Osteoblast (primary cell): ENCODE measurements at regions not wholly inside any gene's neighbourhood (a gene's known extent, or its start where the extent isn't known, plus 50 kb on each side); places are given as distances from the start of the nearest gene placed in this dataset.

Source experiments
- DNase-seq: peaks from one replicate; pipeline ENCODE4 v3.0.0; 2011; ENCODE audit warnings: low spot score, mixed read lengths; ENCODE audit not compliant: insufficient read length; ENCODE audit errors: missing footprints
- H2AFZ ChIP-seq: 2 replicates; pipeline ENCODE4 v1.6.0; 2011; ENCODE audit warnings: mild to moderate bottlenecking, low read length
- H3K27ac ChIP-seq: 2 replicates; pipeline ENCODE4 v1.5.1; 2011; ENCODE audit warnings: mild to moderate bottlenecking, low read depth, low read length, moderate library complexity
- H3K27me3 ChIP-seq: 2 replicates; pipeline ENCODE4 v1.6.0; 2012; ENCODE audit warnings: mild to moderate bottlenecking, control low read depth, inconsistent platforms, low read length, moderate library complexity; ENCODE audit not compliant: insufficient read depth
- H3K36me3 ChIP-seq: 2 replicates; pipeline ENCODE4 v1.5.1; 2011; ENCODE audit warnings: mild to moderate bottlenecking, low read length, control low read depth, moderate library complexity; ENCODE audit not compliant: insufficient read depth
- H3K4me1 ChIP-seq: 2 replicates; pipeline ENCODE4 v1.5.1; 2011; ENCODE audit warnings: mild to moderate bottlenecking, low read length, control low read depth, moderate library complexity; ENCODE audit not compliant: insufficient read depth
- H3K4me2 ChIP-seq: 2 replicates; pipeline ENCODE4 v1.6.0; 2011; ENCODE audit warnings: mild to moderate bottlenecking, low read length; ENCODE audit not compliant: insufficient read depth
- H3K4me3 ChIP-seq: fragments of 200-600 bp; sonication (generic); 3 replicates; pipeline ENCODE4 v1.5.1; 2012; ENCODE audit warnings: mild to moderate bottlenecking, low read length, inconsistent platforms; ENCODE audit not compliant: insufficient read depth
- H3K79me2 ChIP-seq: 2 replicates; pipeline ENCODE4 v1.6.0; 2012; ENCODE audit warnings: mild to moderate bottlenecking, low read length, control low read depth, inconsistent platforms; ENCODE audit not compliant: insufficient read depth
- H3K9me3 ChIP-seq: 2 replicates; pipeline ENCODE4 v1.5.1; 2011; ENCODE audit warnings: low read depth, low read length, control low read depth
- H4K20me1 ChIP-seq: 2 replicates; pipeline ENCODE4 v1.6.0; 2012; ENCODE audit warnings: mild to moderate bottlenecking, low read length, control low read depth; ENCODE audit not compliant: insufficient read depth
- TF ChIP-seq, protein P1 (sequence below): IDR thresholded peaks from 2 replicates; pipeline ENCODE4 v1.5.1; 2011; ENCODE audit warnings: mild to moderate bottlenecking, low read depth, low read length, moderate library complexity; ENCODE audit errors: extremely low read depth

DNA sequence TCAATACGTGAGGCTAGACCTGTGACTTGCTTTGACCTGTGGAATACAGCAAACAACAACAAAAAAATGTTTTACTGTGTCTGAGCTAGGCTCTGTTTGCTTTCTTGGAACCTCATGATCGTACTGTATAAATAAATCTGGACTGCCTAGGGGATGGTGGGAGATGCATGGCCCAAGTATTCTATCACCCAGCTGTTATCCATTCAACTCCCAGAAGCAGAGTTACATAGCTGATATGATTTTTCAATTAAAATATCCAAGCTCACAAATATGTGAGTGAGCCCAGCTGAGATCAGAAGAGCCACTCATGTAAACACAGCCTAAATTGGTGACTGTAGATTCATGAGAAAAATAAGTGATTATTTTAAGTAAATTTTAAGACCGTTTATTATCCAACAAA lies 154.1 kb upstream of the THUMPD2 start:
- Histone ChIP-seq H3K36me3 (no peaks in the 10 kb centered on the region), H3K4me1 (peaks cover 7% of the 10 kb centered on the region), H3K27ac (no peak overlapping the region), H3K9me3 (no peaks in the 10 kb centered on the region), H4K20me1 (no peaks in the 10 kb centered on the region), H3K4me3 (no peak overlapping the region), H2AFZ (no peak overlapping the region), H3K79me2 (no peaks in the 10 kb centered on the region), H3K27me3 (no peaks in the 10 kb centered on the region), H3K4me2 (no peak overlapping the region)
- no peak for DNase-seq
- TF ChIP-seq, protein P1, sequence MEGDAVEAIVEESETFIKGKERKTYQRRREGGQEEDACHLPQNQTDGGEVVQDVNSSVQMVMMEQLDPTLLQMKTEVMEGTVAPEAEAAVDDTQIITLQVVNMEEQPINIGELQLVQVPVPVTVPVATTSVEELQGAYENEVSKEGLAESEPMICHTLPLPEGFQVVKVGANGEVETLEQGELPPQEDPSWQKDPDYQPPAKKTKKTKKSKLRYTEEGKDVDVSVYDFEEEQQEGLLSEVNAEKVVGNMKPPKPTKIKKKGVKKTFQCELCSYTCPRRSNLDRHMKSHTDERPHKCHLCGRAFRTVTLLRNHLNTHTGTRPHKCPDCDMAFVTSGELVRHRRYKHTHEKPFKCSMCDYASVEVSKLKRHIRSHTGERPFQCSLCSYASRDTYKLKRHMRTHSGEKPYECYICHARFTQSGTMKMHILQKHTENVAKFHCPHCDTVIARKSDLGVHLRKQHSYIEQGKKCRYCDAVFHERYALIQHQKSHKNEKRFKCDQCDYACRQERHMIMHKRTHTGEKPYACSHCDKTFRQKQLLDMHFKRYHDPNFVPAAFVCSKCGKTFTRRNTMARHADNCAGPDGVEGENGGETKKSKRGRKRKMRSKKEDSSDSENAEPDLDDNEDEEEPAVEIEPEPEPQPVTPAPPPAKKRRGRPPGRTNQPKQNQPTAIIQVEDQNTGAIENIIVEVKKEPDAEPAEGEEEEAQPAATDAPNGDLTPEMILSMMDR: no peak

DNA sequence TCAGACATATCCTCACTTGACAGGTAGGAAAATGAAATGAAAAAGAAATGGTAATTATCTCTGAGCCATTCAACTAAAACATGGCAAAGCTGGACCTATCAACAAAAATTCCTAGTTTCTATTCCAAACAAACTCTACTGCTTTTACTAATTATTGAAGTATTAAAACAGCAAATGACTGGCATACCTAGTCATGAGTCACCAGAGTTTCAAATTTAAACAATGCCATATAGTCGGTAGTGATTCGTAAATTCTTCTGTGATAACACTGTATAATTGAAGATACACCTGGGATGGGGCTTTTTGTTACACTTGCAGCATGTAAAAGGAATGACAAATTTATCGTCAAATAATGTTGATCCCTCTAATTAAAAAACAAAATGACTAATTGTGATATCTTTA lies 153.1 kb upstream of the THUMPD2 start:
- Histone ChIP-seq H2AFZ (no peak overlapping the region), H3K36me3 (no peaks in the 10 kb centered on the region), H3K4me3 (no peak overlapping the region), H4K20me1 (no peaks in the 10 kb centered on the region), H3K27me3 (no peaks in the 10 kb centered on the region), H3K79me2 (no peaks in the 10 kb centered on the region), H3K27ac (no peak overlapping the region), H3K4me2 (no peak overlapping the region), H3K4me1 (no peaks in the 10 kb centered on the region), H3K9me3 (no peaks in the 10 kb centered on the region)
- no peak for DNase-seq
- TF ChIP-seq, protein P1: no peak

DNA sequence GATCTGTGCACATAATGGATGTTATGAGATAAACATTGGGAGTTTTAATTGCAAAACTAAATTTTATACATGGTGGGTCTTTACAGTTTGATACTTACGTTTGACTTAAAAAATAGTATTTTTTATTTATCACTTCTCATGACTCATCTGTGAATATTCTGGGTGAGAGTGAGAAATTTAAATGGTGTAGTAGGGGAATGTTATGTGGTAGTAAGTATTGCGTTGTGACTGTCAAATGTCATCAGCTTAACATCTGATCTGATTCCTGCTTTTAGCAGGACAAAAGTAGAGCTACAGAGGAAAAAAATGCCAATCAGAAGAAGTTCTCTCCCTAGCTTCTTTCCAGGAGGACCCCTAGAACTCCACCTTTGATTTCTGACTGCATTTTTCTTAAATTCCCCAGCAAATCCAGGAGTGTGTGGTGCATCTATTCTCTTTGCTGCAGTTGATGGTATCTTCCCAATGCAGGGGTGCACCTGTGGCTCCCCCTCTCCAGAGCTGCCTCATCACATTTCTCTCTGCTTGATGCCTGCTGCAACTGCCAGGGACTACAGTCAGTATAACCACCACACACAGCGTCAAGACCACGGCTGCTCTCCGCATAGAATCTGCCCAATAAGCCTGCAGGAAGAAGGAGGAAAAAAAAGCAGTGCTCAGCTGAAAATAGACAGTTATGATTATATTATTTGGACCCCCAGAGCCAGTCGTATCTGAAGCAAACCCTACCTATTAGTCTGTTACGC lies 151.3 kb upstream of the THUMPD2 start:
- Histone ChIP-seq H3K79me2 (no peaks in the 10 kb centered on the region), H3K4me1 (no peaks in the 10 kb centered on the region), H3K36me3 (no peaks in the 10 kb centered on the region), H3K4me2 (no peak overlapping the region), H3K27ac (no peak overlapping the region), H2AFZ (no peak overlapping the region), H3K27me3 (no peaks in the 10 kb centered on the region), H3K4me3 (no peak overlapping the region), H4K20me1 (no peaks in the 10 kb centered on the region), H3K9me3 (no peaks in the 10 kb centered on the region)
- DNase-seq: no peak
- TF ChIP-seq, protein P1: no peak

DNA sequence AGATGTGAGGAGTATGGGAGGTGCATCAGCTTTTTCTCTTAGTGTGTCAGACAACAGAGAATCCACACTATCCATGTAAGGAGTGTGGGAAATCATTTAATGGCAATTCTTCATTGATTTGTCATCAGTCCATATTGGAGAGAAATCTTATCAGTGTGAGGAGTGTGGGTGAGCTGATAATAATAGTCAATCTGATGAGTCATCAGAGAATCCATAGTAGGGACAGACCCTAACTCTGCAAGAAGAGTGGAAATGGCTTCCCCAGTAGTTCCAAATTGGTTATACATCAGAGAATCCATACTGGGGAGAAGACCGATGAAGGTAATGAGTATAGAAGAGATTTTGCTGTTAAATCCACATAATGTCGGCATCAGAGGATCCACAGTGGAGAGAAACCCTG lies 150.5 kb upstream of the THUMPD2 start:
- Histone ChIP-seq H3K9me3 (no peaks in the 10 kb centered on the region), H3K4me3 (no peak overlapping the region), H3K79me2 (no peaks in the 10 kb centered on the region), H3K27ac (no peak overlapping the region), H3K36me3 (no peaks in the 10 kb centered on the region), H3K27me3 (no peaks in the 10 kb centered on the region), H2AFZ (no peak overlapping the region), H3K4me1 (no peaks in the 10 kb centered on the region), H4K20me1 (no peaks in the 10 kb centered on the region), H3K4me2 (no peak overlapping the region)
- TF ChIP-seq, protein P1: no peak
- DNase-seq: no peak
